KMS-11 (cell line): ENCODE measurements at regions not wholly inside any gene's neighbourhood (a gene's known extent, or its start where the extent isn't known, plus 50 kb on each side); places are given as distances from the start of the nearest gene placed in this dataset.

ENCODE experiments used
- H2AFZ ChIP-seq: fragments of 200-600 bp; sonication (generic); 2 replicates; pipeline ENCODE4 v1.6.1; 2016; ENCODE audit warnings: antibody characterized with exemption, mixed run types, low read depth
- H3K27ac ChIP-seq: fragments of 200-600 bp; sonication (generic); 2 replicates; pipeline ENCODE4 v1.6.1; 2016; ENCODE audit warnings: mild to moderate bottlenecking, mixed run types
- H3K27me3 ChIP-seq: fragments of 200-600 bp; sonication (generic); 2 replicates; pipeline ENCODE4 v1.6.1; 2017; ENCODE audit warnings: mild to moderate bottlenecking, low read depth, mixed run types, moderate library complexity; ENCODE audit not compliant: insufficient read depth
- H3K36me3 ChIP-seq: fragments of 200-600 bp; sonication (generic); 2 replicates; pipeline ENCODE4 v1.6.1; 2017; ENCODE audit warnings: mild to moderate bottlenecking, mixed run types; ENCODE audit not compliant: insufficient read depth
- H3K4me1 ChIP-seq: fragments of 200-600 bp; sonication (generic); 2 replicates; pipeline ENCODE4 v1.6.1; 2016; ENCODE audit warnings: mild to moderate bottlenecking, low read depth, mixed run types; ENCODE audit not compliant: poor library complexity, severe bottlenecking
- H3K4me2 ChIP-seq: fragments of 200-600 bp; sonication (generic); 2 replicates; pipeline ENCODE4 v1.7.0; 2016; ENCODE audit warnings: mild to moderate bottlenecking, mixed run types
- H3K4me3 ChIP-seq: fragments of 200-600 bp; sonication (generic); IDR thresholded peaks from 2 replicates; pipeline ENCODE4 v1.6.1; 2017; ENCODE audit warnings: low read depth, low read length, mixed read lengths; ENCODE audit not compliant: insufficient read depth
- H3K79me2 ChIP-seq: fragments of 200-600 bp; sonication (generic); 2 replicates; pipeline ENCODE4 v1.6.1; 2016; ENCODE audit warnings: low read depth, mixed run types; ENCODE audit not compliant: insufficient read depth
- H3K9ac ChIP-seq: fragments of 200-600 bp; sonication (generic); 2 replicates; pipeline ENCODE4 v1.6.1; 2016; ENCODE audit warnings: mild to moderate bottlenecking, mixed run types
- H4K20me1 ChIP-seq: fragments of 200-600 bp; sonication (generic); 2 replicates; pipeline ENCODE4 v1.6.1; 2016; ENCODE audit warnings: mild to moderate bottlenecking, mixed run types; ENCODE audit not compliant: insufficient read depth
- CTCF ChIP-seq: fragments of 200-600 bp; sonication (generic); conservative IDR thresholded peaks from 2 replicates; pipeline ENCODE4 v1.6.1; 2017; ENCODE audit warnings: low read depth, mild to moderate bottlenecking, antibody characterized with exemption, low read length, moderate library complexity, mixed read lengths

- Histone ChIP-seq H4K20me1 (no peaks in the 10 kb centered on the region), H2AFZ (no peak overlapping the region), H3K27me3 (peaks cover 5% of the 10 kb centered on the region; the same call in 1 of the 2 replicates), H3K27ac (no peak overlapping the region), H3K4me3 (no peak overlapping the region), H3K9ac (no peak overlapping the region), H3K79me2 (no peaks in the 10 kb centered on the region), H3K4me1 (no peaks in the 10 kb centered on the region), H3K4me2 (no peak overlapping the region), H3K36me3 (no peaks in the 10 kb centered on the region)
- no peak for TF ChIP-seq CTCF
Observed at GRCh38 chr22:49470741-49471503, 356.8 kb downstream of the BRD1 start.

GRCh38 chr22:49469896-49470740 is 357.6 kb downstream of the BRD1 start:
- H3K27me3 ChIP-seq, result peaks cover 5% of the 10 kb centered on the region; the same call in 1 of the 2 replicates
- H4K20me1 ChIP-seq, result no peaks in the 10 kb centered on the region
- no peak overlapping the region for H2AFZ ChIP-seq
- no peak for TF ChIP-seq CTCF
- no peaks in the 10 kb centered on the region for H3K4me1 ChIP-seq
- no peak overlapping the region for H3K4me3 ChIP-seq
- H3K36me3 ChIP-seq, result no peaks in the 10 kb centered on the region
- H3K27ac ChIP-seq, result no peak overlapping the region
- no peak overlapping the region for H3K4me2 ChIP-seq
- H3K9ac ChIP-seq, result no peak overlapping the region
- no peaks in the 10 kb centered on the region for H3K79me2 ChIP-seq

- Histone ChIP-seq H3K36me3 (no peaks in the 10 kb centered on the region), H3K4me2 (no peak overlapping the region), H3K4me3 (no peak overlapping the region), H2AFZ (no peak overlapping the region), H3K79me2 (no peaks in the 10 kb centered on the region), H4K20me1 (no peaks in the 10 kb centered on the region), H3K27me3 (no peaks in the 10 kb centered on the region), H3K4me1 (no peaks in the 10 kb centered on the region), H3K27ac (no peak overlapping the region), H3K9ac (no peak overlapping the region)
- TF ChIP-seq CTCF, result no peak
Observed at GRCh38 chr22:49468487-49469198, 359.0 kb downstream of the BRD1 start.

GRCh38 chr22:49466878-49467595 is 360.6 kb downstream of the BRD1 start:
- no peak for TF ChIP-seq CTCF
- H3K36me3 ChIP-seq, result no peaks in the 10 kb centered on the region
- no peaks in the 10 kb centered on the region for H3K27me3 ChIP-seq
- H3K79me2 ChIP-seq, result no peaks in the 10 kb centered on the region
- H4K20me1 ChIP-seq, result no peaks in the 10 kb centered on the region
- H3K9ac ChIP-seq, result no peak overlapping the region
- H3K27ac ChIP-seq, result no peak overlapping the region
- no peaks in the 10 kb centered on the region for H3K4me1 ChIP-seq
- H3K4me2 ChIP-seq, result no peak overlapping the region
- H3K4me3 ChIP-seq, result no peak overlapping the region
- H2AFZ ChIP-seq, result no peak overlapping the region
